ENCODE measurements at regions not wholly inside any gene's neighbourhood (a gene's known extent, or its start where the extent isn't known, plus 50 kb on each side); places are given as distances from the start of the nearest gene placed in this dataset.
"Not testable (repeated sequence)": the region's sequence is repeated elsewhere in the genome, so short reads cannot be mapped to it uniquely, and the experiment has no call there.

- H3K4me3 ChIP-seq (ENCODE audit: low read depth, low read length), result no peak overlapping the region
- TF ChIP-seq CTCF (IDR thresholded peaks at IDR 0.05; ENCODE audit: insufficient read depth, low read length, missing control alignments), result no peak
- CTCF ChIA-PET, result no interaction called here
- no peak for DNase-seq (ENCODE audit: low read depth, low spot score)
- POLR2A ChIA-PET, result no interaction called here
Observed at GRCh38 chr5:91586232-91586631, 203.1 kb upstream of the ARRDC3 start.

- no peak for DNase-seq (ENCODE audit: low read depth, low spot score)
- CTCF ChIA-PET, result no interaction called here
- no peak overlapping the region for H3K4me3 ChIP-seq (ENCODE audit: low read depth, low read length)
- POLR2A ChIA-PET, result no interaction called here
- TF ChIP-seq CTCF (IDR thresholded peaks at IDR 0.05; ENCODE audit: insufficient read depth, low read length, missing control alignments), result no peak
Observed at GRCh38 chr5:91584352-91584751, 201.2 kb upstream of the ARRDC3 start.

- CTCF ChIA-PET, result not testable (repeated sequence)
Observed at GRCh38 chr5:91566012-91566411, 182.9 kb upstream of the ARRDC3 start.

GRCh38 chr5:91562922-91563321 is 179.8 kb upstream of the ARRDC3 start:
- ChIA-PET CTCF (no interaction called here), POLR2A (no interaction called here)
- no peak for TF ChIP-seq CTCF (IDR thresholded peaks at IDR 0.05; ENCODE audit: insufficient read depth, low read length, missing control alignments)
- no peak overlapping the region for H3K4me3 ChIP-seq (ENCODE audit: low read depth, low read length)
- no peak for DNase-seq (ENCODE audit: low read depth, low spot score)

More at GRCh38 chr5:91566012-91566411, 182.9 kb upstream of the ARRDC3 start:
- POLR2A ChIA-PET; DNase-seq (ENCODE audit: low read depth, low spot score); H3K4me3 ChIP-seq (ENCODE audit: low read depth, low read length): not testable (repeated sequence)

- TF ChIP-seq CTCF (IDR thresholded peaks at IDR 0.05; ENCODE audit: insufficient read depth, low read length, missing control alignments), result no peak
- ChIA-PET POLR2A (no interaction called here), CTCF (no interaction called here)
- no peak for DNase-seq (ENCODE audit: low read depth, low spot score)
- no peak overlapping the region for H3K4me3 ChIP-seq (ENCODE audit: low read depth, low read length)
Observed at GRCh38 chr5:91541696-91542095, 158.6 kb upstream of the ARRDC3 start.

- H3K4me3 ChIP-seq (ENCODE audit: low read depth, low read length), result no peak overlapping the region
- ChIA-PET CTCF (interaction anchor here (0.7 kb wide), 1 partner anchor 74 kb away, joined by 5 read pairs; no protein-coding TSS in a partner anchor), POLR2A (no interaction called here)
- no peak for TF ChIP-seq CTCF (IDR thresholded peaks at IDR 0.05; ENCODE audit: insufficient read depth, low read length, missing control alignments)
- DNase-seq (ENCODE audit: low read depth, low spot score), result no peak
Observed at GRCh38 chr5:91538179-91538578, 155.1 kb upstream of the ARRDC3 start.

GRCh38 chr5:91535499-91535898 is 152.4 kb upstream of the ARRDC3 start:
- DNase-seq (ENCODE audit: low read depth, low spot score), result no peak
- CTCF ChIA-PET, result no interaction called here
- no peak overlapping the region for H3K4me3 ChIP-seq (ENCODE audit: low read depth, low read length)
- TF ChIP-seq CTCF (IDR thresholded peaks at IDR 0.05; ENCODE audit: insufficient read depth, low read length, missing control alignments), result no peak
- POLR2A ChIA-PET, result no interaction called here

Measured in AG04449 (cell line).